GM18951 (cell line): ENCODE measurements at regions not wholly inside any gene's neighbourhood (a gene's known extent, or its start where the extent isn't known, plus 50 kb on each side); places are given as distances from the start of the nearest gene placed in this dataset.

Source experiments
- POLR2A ChIP-seq: IDR thresholded peaks from 4 replicates; pipeline ENCODE4 v1.6.1; 2011; ENCODE audit warnings: mild to moderate bottlenecking; ENCODE audit not compliant: insufficient read length, insufficient read depth; ENCODE audit errors: extremely low read depth
- in situ Hi-C: fragments of 300-500 bp; cut with MboI; formaldehyde crosslinking; loops from one replicate; pipeline ENCODE4 v1.12.0; 2022; ENCODE audit warnings: low sequenced_read_pairs, mixed read lengths, inconsistent platforms; ENCODE audit not compliant: unreplicated experiment

DNA sequence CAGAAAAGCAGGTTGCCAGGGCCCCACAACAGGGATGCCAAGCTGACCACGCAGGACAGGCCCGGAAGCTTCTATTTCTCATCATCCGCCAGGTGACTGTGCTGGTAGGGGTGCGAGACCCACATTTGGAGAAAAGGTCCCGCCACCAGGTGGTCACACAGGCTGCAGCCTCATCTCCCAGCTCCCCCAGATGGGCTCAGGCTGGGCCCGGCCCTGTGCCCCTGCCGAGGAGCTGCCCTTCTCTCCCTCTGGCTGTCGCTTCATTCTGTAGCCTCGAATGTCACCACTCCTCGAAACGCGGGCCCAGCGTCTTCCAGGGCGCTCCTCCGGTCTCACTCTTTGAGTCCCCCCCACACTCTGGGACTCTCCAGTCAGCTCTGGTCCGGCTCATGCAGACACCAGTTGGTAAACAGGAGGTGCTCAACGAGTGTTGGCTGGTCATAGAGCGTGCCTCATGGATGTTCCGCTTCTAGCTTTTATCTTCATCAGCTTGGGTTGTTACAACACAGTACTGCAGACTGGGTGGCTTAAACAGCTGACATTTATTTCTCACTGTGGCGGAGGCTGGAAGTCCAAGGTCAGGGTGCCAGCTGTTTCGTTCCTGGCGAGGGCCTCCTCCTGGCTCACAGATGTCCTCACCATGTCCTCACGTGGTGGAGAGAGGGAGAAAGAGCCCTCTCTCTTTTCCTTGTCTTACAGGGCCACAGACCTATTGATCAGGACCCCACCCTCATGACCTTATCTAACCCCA, 87.1 kb downstream of the TEX29 start:
- no peak for TF ChIP-seq POLR2A
- in situ Hi-C loops, result no loop called here

DNA sequence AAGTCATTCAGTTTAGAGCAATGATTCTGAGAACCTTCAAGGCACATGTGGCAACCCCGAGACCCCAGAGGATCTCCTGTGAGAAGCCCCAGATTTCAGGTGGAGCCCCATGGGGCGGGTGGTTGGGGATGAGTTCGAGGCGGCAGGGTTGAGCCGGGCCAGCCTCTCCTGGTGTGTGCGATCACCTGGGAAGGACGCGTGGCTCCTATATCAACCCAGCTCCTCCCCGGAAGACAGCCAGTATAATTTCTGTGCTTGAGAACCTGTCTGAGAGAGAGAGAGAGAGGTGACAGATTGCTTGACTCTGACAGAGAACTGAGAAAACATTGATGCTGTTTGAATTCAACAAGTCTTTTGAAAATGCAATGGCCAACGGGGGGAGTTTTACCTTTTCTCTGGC, 89.0 kb downstream of the TEX29 start:
- in situ Hi-C loops, result no loop called here
- TF ChIP-seq POLR2A, result no peak

DNA sequence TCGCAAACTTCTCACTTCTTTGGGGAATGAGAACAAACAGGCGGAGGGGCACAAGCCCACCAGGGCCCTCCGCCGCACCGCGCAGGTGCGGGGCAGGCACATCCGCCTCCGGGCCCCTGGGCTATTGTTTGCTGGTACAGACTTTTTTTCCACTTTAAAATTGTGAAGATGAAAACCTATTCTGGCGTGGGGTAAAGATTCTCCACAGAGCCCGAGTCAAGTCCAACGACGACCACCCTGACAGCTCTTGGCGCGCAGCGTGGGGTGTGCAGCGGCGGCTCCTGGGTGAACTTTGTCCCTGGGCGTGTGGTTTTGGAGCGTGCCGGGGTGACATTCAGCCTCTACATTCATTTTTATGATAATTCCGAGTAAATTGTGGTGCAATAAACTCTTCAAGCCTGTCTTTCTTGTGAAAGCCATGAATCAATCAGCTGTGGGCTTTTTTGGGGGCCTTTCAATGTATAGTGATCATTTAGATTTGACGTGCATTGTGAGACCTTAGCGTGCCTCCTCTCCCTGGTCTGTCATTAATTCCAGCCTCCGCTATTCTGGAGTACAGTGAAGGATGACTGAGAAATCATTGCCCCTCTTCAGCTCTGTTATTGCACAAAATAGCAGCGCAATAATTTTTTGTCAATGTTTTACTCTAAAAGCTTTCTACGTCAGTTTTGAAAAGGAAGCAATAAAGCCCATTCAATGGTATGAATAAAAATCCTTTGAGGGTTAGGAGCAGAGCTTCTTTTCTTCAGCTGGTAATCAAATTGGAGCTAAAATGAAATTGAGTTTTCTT, 90.0 kb downstream of the TEX29 start:
- in situ Hi-C loops, result no loop called here

DNA sequence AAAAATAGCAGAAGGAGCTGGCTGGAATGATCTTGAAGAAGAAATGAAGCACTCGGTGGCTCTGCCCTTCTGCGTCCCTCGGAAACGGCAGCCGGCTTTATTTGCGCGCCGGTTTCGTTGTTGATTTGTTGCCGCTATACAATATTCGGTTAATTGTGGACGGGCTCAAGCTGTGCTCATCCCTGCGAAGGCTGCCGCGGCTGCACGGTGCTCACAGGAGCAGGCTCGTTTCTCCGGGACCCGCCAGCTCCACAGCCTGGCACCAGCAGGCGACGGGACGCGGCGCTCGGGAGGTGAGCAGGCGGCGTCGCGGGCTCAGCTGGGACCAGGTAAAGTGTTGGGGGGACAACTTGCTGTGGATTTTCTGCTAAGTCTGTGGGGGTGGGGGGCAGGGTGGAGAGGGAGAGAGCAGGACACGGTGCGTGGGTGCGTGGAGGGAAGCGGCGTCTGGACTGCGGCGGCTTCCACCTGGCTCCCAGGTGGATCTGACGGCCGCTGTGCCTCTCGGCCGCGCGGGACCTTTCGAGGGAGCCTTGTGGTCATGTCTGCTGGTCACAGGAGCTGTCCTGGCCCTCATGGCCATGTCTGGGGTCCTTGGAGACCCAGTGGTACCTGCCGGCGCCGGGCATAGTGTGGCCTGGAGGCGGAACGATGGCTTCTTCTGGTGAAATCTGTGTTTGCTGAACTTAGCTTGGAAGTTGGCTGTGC, 90.9 kb downstream of the TEX29 start:
- no peak for TF ChIP-seq POLR2A
- in situ Hi-C loops, result no loop called here

More for the DNA sequence above, 90.0 kb downstream of the TEX29 start:
- TF ChIP-seq POLR2A, result no peak

DNA sequence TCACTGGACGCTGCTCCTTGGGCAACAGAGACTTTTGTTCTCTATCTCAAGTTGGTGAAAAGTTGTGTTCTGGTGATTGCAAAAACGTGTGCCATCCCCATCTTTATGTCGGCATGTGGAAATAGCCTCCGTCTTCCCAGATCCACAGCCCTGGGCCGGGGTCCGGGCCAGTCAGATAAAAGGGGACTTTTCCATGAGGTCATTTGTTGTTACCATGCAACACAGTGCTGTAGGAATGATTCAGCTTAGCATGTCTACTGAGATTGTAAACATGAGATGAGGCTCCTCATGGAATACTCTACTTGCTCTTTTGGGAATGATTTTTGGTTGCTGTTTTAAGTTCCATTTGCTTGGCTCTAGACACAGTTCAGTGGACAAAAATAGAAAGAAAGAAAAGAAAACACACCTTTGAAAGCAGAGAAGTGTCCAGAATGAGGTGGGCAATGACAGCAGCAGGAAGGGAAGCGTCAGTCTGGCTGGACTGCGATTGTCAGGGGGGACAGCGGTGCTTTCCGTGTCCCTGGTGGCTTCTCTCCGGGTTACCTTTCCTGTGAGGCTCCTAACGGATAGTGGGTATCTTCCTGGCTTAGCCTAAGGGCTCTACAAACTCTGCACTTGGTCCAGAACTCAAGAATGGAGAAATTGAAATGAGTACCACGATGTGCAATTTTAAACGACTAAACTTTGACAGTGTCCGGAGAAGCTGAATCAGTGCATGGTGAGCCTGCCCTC, 91.6 kb downstream of the TEX29 start:
- in situ Hi-C loops, result no loop called here
- no peak for TF ChIP-seq POLR2A

DNA sequence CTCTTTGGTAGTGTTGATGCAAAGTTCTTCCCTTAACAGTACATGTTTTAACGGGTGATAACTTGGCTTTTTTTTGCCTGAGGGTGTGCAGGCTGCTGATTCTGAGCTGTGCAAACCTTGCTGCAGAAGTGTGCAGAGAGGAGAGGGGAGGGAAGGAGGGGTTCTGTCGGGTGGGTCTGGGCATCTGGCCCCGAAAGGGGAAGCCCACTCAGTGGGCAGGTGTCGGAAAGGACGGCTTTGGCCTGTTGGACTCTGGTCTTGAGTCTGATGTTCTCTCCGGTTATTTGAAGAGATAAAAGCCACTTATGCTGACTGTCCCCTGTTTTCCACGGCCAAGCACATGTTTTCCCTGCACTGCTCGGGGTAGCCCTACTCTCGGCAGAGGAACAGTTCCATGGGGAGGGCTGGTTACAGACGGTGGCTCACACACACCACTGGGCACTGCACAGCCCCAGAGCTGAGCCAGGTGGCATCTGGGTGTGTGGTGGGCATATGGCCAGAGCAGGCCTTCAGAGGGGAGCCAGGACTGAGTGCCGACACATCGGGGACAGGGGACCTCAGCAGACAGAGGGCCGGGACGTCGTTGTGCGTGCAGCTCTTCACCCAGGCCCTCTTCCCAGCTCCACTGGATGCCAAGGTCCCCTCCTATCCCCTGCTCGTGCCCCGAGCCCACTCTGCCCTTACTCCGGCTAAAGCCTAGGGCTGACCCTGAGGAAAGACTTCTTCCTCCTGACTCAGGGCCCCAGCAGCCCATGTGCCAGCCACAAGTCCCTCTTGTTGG, 93.2 kb downstream of the TEX29 start:
- in situ Hi-C loops, result no loop called here
- no peak for TF ChIP-seq POLR2A

DNA sequence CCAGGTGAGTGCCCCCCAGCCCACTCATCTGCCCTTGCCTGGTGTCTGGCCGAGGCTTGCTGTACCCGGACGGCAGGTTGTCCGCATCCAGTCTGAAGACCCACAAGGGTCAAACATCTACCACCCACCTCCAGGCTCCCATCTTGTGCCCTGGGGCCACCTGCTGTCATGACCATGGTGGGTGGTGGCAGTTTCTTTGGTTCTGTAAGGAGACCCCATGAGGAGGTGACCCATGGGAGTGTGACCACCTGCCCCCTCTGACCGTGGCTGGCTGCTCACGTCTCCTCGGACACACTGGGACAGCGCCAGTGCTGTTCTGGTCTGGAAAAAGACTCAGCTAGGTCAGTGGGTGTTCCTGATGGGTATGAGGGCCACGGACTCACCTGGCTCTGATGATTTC, 93.9 kb downstream of the TEX29 start:
- no peak for TF ChIP-seq POLR2A
- in situ Hi-C loops, result no loop called here

DNA sequence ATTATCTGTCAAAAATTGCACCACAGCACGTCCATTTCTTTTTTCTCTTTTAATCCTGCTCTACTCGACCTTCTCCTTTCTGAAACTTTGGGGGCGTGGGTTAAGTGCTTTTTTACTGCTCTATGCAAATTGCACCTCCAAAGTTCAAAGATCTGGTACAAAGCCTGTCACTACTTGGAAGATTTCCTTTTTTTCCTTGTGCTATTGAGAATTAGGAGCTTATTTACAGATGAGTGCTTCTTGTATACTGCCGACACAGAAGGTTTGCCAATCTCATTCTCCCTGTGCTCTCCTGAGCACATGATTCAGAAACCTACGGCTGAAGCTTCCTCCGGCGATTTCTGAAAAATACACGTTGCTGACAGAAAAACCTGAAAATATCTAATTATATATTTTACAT, 94.8 kb downstream of the TEX29 start:
- no peak for TF ChIP-seq POLR2A
- in situ Hi-C loops, result no loop called here

DNA sequence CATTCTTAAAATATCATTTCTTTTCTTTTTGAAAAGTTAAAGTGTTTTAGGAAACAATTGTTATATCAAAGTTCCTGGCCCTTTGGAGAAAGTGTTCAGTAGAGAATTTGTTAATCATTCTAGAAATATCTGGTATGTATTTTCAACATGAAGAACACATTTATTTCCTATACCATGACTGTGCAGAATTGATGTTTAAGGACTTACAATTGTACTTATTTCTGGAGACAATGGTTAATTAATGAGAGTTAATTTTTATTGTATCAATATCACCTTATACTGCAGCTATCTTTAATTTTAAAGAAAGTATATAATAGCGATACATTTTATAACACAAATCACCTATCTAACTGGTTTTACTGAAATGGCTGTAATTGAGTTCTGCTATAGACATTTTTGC, 95.3 kb downstream of the TEX29 start:
- no peak for TF ChIP-seq POLR2A
- in situ Hi-C loops, result no loop called here

DNA sequence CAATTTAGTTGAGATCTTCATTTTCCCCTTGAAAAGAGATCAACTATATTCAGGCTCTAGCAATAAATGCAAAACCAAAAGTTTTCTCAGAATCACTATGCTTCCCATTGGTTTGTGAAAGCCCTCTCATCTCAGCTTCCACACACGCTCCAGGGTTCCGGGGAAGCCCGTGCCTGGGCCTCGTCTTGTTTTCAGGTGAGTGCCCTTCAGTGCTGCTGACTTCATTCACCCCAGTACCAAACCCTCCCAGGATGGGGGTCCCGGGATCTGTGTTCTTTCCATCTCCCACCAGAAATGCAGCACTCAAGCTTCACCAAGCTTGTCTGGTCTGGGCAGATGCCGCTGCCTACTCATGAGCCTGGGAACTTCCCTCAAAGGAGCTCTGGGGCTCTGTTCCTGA, 97.7 kb downstream of the TEX29 start:
- in situ Hi-C loops, result no loop called here
- no peak for TF ChIP-seq POLR2A

DNA sequence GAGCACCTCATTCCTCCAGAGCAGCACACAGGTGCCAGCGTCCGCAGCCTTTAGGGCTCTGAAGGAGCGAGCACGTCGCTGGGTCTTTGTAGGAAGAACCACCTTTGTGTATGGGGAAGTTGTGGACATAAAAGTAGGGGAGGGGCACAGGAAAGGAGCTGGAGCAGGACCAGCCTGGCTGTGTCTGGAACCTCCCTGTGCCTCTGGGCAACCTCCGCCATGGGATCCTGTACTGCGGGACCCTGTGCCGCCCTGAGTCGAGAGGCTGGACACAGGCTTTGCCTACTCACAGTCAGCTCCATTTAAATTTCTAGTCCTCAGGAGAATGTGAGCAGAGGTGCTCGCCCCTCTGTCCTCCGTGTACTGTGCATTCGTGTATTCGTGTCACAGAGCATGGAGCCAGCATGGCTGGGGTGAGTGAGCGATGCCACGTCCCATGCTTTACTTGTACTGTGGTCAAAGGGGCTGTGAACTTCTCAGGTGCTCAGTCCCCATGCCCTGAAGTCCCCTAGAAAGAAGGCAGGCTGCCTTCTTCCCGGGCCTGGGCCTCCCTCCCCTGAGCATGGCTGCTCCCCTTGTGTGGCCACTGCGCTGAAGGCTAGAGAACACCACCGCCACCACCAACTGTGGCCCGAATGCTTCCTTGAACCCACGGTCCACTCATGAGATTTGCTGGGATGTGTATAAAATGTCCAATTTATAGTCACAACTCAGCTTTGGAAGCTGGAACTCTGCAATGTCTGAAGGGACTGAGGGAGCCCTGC, 99.9 kb downstream of the TEX29 start:
- in situ Hi-C loops, result no loop called here
- TF ChIP-seq POLR2A, result no peak

DNA sequence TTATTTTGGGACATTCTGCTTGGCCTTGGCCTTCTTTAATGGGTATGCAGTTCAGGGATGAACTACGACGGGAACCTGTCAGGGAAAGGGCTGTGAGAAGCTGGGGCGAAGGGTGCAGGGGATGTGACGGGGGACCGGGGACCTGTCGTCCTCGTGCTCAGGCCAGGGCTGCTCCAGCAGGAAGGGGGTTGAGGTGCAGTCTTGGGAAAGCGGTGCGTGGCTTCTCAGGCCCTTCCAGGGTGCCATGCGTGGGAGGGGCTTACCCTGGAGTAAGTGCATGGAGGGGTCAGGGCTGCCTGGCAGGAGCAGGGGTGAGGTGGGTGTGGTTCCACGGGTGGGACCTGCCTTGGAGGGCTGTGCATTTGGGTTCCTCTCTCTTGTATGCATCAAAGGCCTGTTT, 100.8 kb downstream of the TEX29 start:
- in situ Hi-C loops, result no loop called here
- TF ChIP-seq POLR2A, result no peak
